ENCODE measurements at regions not wholly inside any gene's neighbourhood (a gene's known extent, or its start where the extent isn't known, plus 50 kb on each side); places are given as distances from the start of the nearest gene placed in this dataset.
"Not testable (repeated sequence)": the region's sequence is repeated elsewhere in the genome, so short reads cannot be mapped to it uniquely, and the experiment has no call there.

- DNase-seq: no peak
Measured at GRCh38 chr13:104648291-104648690, 1582.1 kb upstream of the SLC10A2 start.

GRCh38 chr13:104645786-104646185 is 1579.6 kb upstream of the SLC10A2 start:
- no peak for DNase-seq

GRCh38 chr13:104641309-104641708 is 1575.1 kb upstream of the SLC10A2 start:
- no peak for DNase-seq

- no peak for DNase-seq
Measured at GRCh38 chr13:104635879-104636278, 1569.7 kb upstream of the SLC10A2 start.

- no peak for DNase-seq
Measured at GRCh38 chr13:104634016-104634415, 1567.8 kb upstream of the SLC10A2 start.

- DNase-seq: no peak
Measured at GRCh38 chr13:104632736-104633135, 1566.5 kb upstream of the SLC10A2 start.

GRCh38 chr13:104625201-104625600 is 1559.0 kb upstream of the SLC10A2 start:
- DNase-seq: no peak

GRCh38 chr13:104616990-104617389 is 1550.8 kb upstream of the SLC10A2 start:
- no peak for DNase-seq

GRCh38 chr13:104614361-104615145 is 1548.3 kb upstream of the SLC10A2 start:
- DNase-seq: no peak

- DNase-seq: no peak
Measured at GRCh38 chr13:104608331-104608730, 1542.1 kb upstream of the SLC10A2 start.

- DNase-seq: not testable (repeated sequence)
Measured at GRCh38 chr13:104605435-104605834, 1539.2 kb upstream of the SLC10A2 start.

GRCh38 chr13:104597546-104598180 is 1531.4 kb upstream of the SLC10A2 start:
- no peak for DNase-seq

GRCh38 chr13:104595511-104595910 is 1529.3 kb upstream of the SLC10A2 start:
- DNase-seq: no peak

- DNase-seq: no peak
Measured at GRCh38 chr13:104594806-104595205, 1528.6 kb upstream of the SLC10A2 start.

- no peak for DNase-seq
Measured at GRCh38 chr13:104593693-104594092, 1527.5 kb upstream of the SLC10A2 start.

- DNase-seq: no peak
Measured at GRCh38 chr13:104593251-104593576, 1527.0 kb upstream of the SLC10A2 start.

- no peak for DNase-seq
Measured at GRCh38 chr13:104592545-104593250, 1526.5 kb upstream of the SLC10A2 start.

- no peak for DNase-seq
Measured at GRCh38 chr13:104592127-104592526, 1525.9 kb upstream of the SLC10A2 start.

GRCh38 chr13:104586051-104586746 is 1520.0 kb upstream of the SLC10A2 start:
- no peak for DNase-seq

GRCh38 chr13:104584481-104584880 is 1518.3 kb upstream of the SLC10A2 start:
- DNase-seq: no peak

- DNase-seq: no peak
Measured at GRCh38 chr13:104580931-104581330, 1514.7 kb upstream of the SLC10A2 start.

- DNase-seq: no peak
Measured at GRCh38 chr13:104577071-104577815, 1511.0 kb upstream of the SLC10A2 start.

GRCh38 chr13:104571893-104572229 is 1505.6 kb upstream of the SLC10A2 start:
- no peak for DNase-seq
